HFF-Myc (cell line): ENCODE measurements at regions not wholly inside any gene's neighbourhood (a gene's known extent, or its start where the extent isn't known, plus 50 kb on each side); places are given as distances from the start of the nearest gene placed in this dataset.
A peak's percentile ranks its signal among the peaks of the same experiment; 100 is the strongest.

ENCODE experiments used
- DNase-seq: peaks from one replicate; pipeline ENCODE4 v3.0.0-alpha.2; 2011; ENCODE audit warnings: low read depth; ENCODE audit errors: extremely low read depth
- H3K4me3 ChIP-seq: replicated peaks from 2 replicates; pipeline ENCODE4 v1.5.1; 2011; ENCODE audit warnings: low read depth, mild to moderate bottlenecking, control low read depth, low read length
- TF ChIP-seq, protein P1 (sequence below): IDR thresholded peaks from 2 replicates; pipeline ENCODE4 v1.5.1; 2012; ENCODE audit warnings: mild to moderate bottlenecking, low read depth, low read length, control low read depth; ENCODE audit errors: missing control alignments

DNA sequence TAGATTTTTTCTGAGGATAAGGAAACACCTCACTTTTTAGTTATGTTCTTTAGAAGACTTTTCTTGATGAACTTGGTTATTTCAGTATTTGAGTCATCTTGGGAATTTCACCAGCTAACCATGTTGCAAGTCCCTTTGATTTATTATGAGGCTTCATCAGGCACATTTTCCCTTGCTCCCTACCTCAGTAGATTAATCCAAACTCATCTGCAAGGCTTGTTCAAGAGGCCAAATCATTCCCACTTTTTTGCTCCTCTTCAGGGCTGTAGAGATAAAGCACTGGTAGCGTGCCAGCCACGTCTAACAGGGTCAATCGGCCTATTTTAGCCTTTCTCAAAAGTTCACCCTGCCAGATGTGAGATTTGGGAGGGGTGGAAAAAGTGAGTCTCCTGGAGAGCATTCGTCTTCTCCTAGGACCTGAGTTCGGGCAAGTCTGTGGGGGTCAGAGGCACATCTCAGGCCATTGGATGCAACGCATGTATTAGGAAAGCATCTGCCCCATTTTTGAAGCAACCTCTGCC is 120.3 kb downstream of the RDH14 start:
- no peak for DNase-seq
- TF ChIP-seq, protein P1, sequence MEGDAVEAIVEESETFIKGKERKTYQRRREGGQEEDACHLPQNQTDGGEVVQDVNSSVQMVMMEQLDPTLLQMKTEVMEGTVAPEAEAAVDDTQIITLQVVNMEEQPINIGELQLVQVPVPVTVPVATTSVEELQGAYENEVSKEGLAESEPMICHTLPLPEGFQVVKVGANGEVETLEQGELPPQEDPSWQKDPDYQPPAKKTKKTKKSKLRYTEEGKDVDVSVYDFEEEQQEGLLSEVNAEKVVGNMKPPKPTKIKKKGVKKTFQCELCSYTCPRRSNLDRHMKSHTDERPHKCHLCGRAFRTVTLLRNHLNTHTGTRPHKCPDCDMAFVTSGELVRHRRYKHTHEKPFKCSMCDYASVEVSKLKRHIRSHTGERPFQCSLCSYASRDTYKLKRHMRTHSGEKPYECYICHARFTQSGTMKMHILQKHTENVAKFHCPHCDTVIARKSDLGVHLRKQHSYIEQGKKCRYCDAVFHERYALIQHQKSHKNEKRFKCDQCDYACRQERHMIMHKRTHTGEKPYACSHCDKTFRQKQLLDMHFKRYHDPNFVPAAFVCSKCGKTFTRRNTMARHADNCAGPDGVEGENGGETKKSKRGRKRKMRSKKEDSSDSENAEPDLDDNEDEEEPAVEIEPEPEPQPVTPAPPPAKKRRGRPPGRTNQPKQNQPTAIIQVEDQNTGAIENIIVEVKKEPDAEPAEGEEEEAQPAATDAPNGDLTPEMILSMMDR: no peak
- H3K4me3 ChIP-seq: no peak overlapping the region

DNA sequence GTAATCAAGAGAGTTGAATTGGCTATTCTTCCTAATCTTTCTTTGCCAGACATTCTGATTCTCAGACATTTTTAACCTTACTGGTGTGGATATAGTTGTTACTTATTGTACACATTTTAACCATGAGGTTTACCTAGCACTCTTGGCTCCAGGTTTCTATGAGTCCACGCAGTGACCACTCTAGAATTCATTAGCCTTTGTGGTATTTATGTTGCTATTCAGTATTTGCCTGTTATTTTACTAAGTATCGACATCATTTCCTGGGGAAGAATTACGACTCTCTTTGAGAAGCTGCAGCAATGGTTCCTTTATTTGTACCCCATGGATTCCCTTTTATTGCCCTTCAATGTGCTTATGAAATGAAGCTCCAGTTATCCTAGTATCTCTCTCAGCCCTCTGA is 120.7 kb downstream of the RDH14 start:
- TF ChIP-seq, protein P1: no peak
- H3K4me3 ChIP-seq: no peak overlapping the region
- DNase-seq: no peak

DNA sequence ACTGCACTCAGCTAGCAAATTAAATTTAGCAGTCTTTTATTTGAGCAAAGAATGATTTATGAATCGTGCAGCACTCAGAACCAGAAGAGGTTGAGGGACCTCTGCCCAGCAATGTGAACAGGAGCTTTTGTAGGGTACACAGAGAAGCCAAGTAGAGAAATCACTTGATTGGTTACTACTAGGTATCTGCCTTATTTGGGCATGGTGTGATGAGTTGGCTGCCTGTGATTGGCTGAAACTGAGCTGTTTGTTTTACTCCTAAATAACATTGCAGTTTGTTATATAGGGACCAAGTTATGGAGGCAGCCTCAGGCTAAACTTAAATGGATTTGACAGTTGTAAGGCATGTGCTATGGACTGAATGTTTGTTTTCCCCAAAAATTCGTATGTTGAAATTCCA is 122.5 kb downstream of the RDH14 start:
- H3K4me3 ChIP-seq: no peak overlapping the region
- DNase-seq: no peak
- TF ChIP-seq, protein P1: no peak

DNA sequence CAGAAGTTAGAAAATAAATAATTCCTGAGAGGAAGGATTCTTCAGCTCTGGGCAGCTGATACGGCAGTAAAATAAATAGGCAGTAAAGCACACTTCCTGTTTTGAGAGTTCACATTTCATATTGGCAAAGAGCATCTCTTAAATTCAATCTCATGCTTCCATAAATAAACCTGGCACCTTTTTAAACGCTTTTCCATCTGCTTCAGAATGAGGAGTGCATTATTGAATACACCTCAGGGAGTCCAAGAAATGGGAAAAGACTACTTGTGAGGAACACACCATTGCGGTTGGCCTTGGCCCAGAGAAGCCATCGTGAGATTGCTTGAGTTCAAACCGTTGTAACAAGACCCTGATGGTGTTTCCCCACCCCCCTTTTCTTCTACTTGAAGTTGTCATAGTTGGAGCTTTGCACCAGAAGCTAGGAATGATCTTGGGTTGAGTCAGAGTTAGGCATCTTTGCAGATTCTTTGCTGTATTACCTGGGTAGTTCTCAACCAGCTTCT is 123.9 kb downstream of the RDH14 start:
- DNase-seq: peak; percentile 42
- TF ChIP-seq, protein P1: no peak
- no peak overlapping the region for H3K4me3 ChIP-seq

DNA sequence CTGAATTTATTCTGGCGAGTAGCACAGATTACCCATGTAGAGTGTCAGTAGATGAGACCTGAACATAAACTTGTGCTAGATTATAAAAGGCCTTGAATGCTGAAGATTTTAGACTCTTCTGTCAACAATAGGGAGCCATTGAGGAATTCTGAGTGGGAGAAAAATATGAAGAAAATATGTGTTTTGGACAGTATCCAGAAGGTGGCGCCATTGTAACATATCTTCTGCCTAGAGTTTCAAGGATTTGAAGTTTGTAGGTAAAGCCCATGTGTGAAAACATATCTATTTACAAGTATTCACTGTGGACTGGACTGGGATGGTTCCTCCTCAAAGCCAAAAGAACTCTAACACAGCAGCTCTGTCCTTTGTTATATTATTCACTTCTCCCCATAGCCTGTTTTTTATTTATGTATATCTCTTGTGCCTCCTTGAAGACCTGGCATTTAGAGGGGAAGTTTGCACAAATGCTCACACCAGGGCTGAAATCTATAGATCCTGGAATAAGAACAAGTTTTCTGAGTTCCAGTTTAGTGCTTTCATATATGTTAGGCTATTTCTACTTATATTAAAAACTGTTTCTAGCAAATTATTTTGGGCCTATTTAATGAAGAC is 124.9 kb downstream of the RDH14 start:
- DNase-seq: peak; percentile 70
- H3K4me3 ChIP-seq: no peak overlapping the region
- TF ChIP-seq, protein P1: peak; percentile 49

DNA sequence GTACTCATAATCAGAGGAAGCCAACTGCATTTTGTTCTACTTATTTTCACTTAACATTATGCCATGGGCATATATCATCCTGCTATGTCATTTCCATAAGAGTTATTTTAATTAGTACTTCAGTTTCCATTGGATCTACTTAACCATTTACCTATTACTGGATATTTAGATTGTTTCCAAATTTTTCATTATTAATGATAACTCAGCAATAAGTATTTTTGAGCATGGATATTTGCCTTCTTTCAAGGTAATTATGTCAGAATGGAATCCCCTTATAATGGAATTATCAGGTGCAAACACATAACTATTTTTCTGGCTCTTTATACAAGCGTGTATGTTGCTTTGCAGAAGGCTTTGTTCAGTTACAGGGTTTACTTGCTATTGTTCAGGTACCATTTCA is 126.6 kb downstream of the RDH14 start:
- TF ChIP-seq, protein P1: no peak
- H3K4me3 ChIP-seq: no peak overlapping the region
- no peak for DNase-seq

DNA sequence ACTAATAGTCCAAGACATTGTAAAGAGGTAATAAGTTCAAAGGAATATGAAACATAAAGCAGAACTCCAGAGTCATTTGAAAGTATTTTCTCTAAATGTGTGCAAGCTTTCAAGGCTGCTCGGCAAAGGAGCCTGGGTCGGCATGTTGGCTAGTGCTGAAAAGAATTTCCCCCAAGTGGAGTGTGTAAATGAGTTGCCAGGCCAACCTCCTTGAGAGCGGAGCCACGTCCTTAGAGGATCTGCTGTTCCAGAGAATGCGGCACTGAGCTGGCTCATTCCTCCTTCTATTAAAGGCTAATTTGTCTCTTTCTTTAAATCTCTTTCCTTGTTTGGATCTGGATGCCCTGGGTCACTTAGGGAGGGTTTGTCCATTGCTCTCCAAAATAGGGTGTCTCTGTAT is 127.5 kb downstream of the RDH14 start:
- TF ChIP-seq, protein P1: no peak
- H3K4me3 ChIP-seq: no peak overlapping the region
- DNase-seq: no peak
